Mesenchymal stem cell (in vitro differentiated cells and primary cell): ENCODE measurements at regions not wholly inside any gene's neighbourhood (a gene's known extent, or its start where the extent isn't known, plus 50 kb on each side); places are given as distances from the start of the nearest gene placed in this dataset.
A peak's percentile ranks its signal among the peaks of the same experiment; 100 is the strongest.

Experiments used
- DNase-seq: peaks from one replicate; pipeline ENCODE4 v3.0.0-alpha.2; 2013
- H2AFZ ChIP-seq: one replicate; pipeline ENCODE4 v1.6.1; 2013; ENCODE audit warnings: low read depth, mild to moderate bottlenecking, control low read depth, inconsistent platforms, low read length, moderate library complexity
- H2AK5ac ChIP-seq: 2 replicates; pipeline ENCODE4 v1.6.1; 2013; ENCODE audit warnings: low read length, moderate library complexity, mild to moderate bottlenecking, inconsistent platforms; ENCODE audit not compliant: severe bottlenecking
- H2BK120ac ChIP-seq: one replicate; pipeline ENCODE4 v1.6.1; 2013; ENCODE audit warnings: low read depth, mild to moderate bottlenecking, inconsistent platforms, low read length, moderate library complexity
- H2BK12ac ChIP-seq, 2 experiments: one replicate each; pipeline ENCODE4 v1.6.1; 2013; ENCODE audit warnings: inconsistent platforms in 2 of 2, low read length in 2 of 2, mild to moderate bottlenecking in 2 of 2, moderate library complexity in 2 of 2, control low read depth in 1 of 2
- H2BK15ac ChIP-seq: one replicate; pipeline ENCODE4 v1.6.1; 2013; ENCODE audit warnings: mild to moderate bottlenecking, low read depth, inconsistent platforms; ENCODE audit not compliant: poor library complexity, severe bottlenecking
- H2BK5ac ChIP-seq: 2 replicates; pipeline ENCODE4 v1.6.1; 2013; ENCODE audit warnings: low read depth, mild to moderate bottlenecking, low read length, control low read depth, inconsistent platforms; ENCODE audit not compliant: poor library complexity, severe bottlenecking
- H3K14ac ChIP-seq, 2 experiments: one replicate each; pipeline ENCODE4 v1.6.1; 2013; ENCODE audit warnings: inconsistent platforms in 2 of 2, low read length in 2 of 2, control low read depth in 1 of 2, mild to moderate bottlenecking in 1 of 2, moderate library complexity in 1 of 2
- H3K18ac ChIP-seq, 2 experiments: one replicate each; pipeline ENCODE4 v1.6.1; 2013; ENCODE audit warnings: inconsistent platforms in 2 of 2, low read length in 2 of 2, control low read depth in 1 of 2, low read depth in 1 of 2, mild to moderate bottlenecking in 1 of 2
- H3K23ac ChIP-seq, 2 experiments: one replicate each; pipeline ENCODE4 v1.6.1; 2013; ENCODE audit warnings: inconsistent platforms in 2 of 2, low read length in 2 of 2, mild to moderate bottlenecking in 2 of 2, moderate library complexity in 2 of 2, control low read depth in 1 of 2
- H3K27ac ChIP-seq: 2 replicates; pipeline ENCODE4 v1.5.1; 2013; ENCODE audit warnings: mild to moderate bottlenecking, moderate library complexity, low read length, control low read depth, inconsistent platforms; ENCODE audit not compliant: poor library complexity, severe bottlenecking
- H3K27me3 ChIP-seq, 2 experiments: 2 replicates each; pipeline versions ENCODE4 v1.6.1 to v1.7.0; 2013; ENCODE audit warnings: low read length in 2 of 2, mild to moderate bottlenecking in 2 of 2, moderate library complexity in 2 of 2, control low read depth in 1 of 2, inconsistent platforms in 1 of 2; ENCODE audit not compliant: control insufficient read depth in 1 of 2, insufficient read depth in 1 of 2
- H3K36me3 ChIP-seq, 2 experiments: 2 replicates each; pipeline versions ENCODE4 v1.6.1 to v1.7.0; 2013; ENCODE audit warnings: low read length in 2 of 2, control low read depth in 1 of 2, inconsistent platforms in 1 of 2, low read depth in 1 of 2, mild to moderate bottlenecking in 1 of 2; ENCODE audit not compliant: insufficient read depth in 2 of 2, control insufficient read depth in 1 of 2
- H3K4ac ChIP-seq, 2 experiments: one replicate each; pipeline ENCODE4 v1.6.1; 2013; ENCODE audit warnings: inconsistent platforms in 2 of 2, low read length in 2 of 2, mild to moderate bottlenecking in 2 of 2, moderate library complexity in 2 of 2, control low read depth in 1 of 2, low read depth in 1 of 2
- H3K4me1 ChIP-seq: 2 replicates; pipeline ENCODE4 v1.6.1; 2013; ENCODE audit warnings: low read depth, low read length, control low read depth; ENCODE audit not compliant: control insufficient read depth, insufficient read depth
- H3K4me2 ChIP-seq: 2 replicates; pipeline ENCODE4 v1.6.1; 2013; ENCODE audit warnings: low read length, mild to moderate bottlenecking, inconsistent platforms; ENCODE audit not compliant: poor library complexity, severe bottlenecking
- H3K4me3 ChIP-seq, 2 experiments: 2 replicates each; pipeline versions ENCODE4 v1.5.1 to v1.7.0; 2013; ENCODE audit warnings: low read length in 2 of 2, mild to moderate bottlenecking in 2 of 2, control low read depth in 1 of 2, low read depth in 1 of 2; ENCODE audit not compliant: insufficient read depth in 1 of 2
- H3K79me1 ChIP-seq: replicated peaks from 2 replicates; pipeline ENCODE4 v1.6.1; 2013; ENCODE audit warnings: mild to moderate bottlenecking, control low read depth, low read length, inconsistent platforms; ENCODE audit not compliant: poor library complexity, severe bottlenecking
- H3K9ac ChIP-seq: 2 replicates; pipeline ENCODE4 v1.7.0; 2013; ENCODE audit warnings: mild to moderate bottlenecking, low read length, moderate library complexity
- H3K9me3 ChIP-seq: 2 replicates; pipeline ENCODE4 v1.7.0; 2013; ENCODE audit warnings: mild to moderate bottlenecking, low read length; ENCODE audit not compliant: control insufficient read depth
- H4K8ac ChIP-seq: one replicate; pipeline ENCODE4 v1.6.1; 2013; ENCODE audit warnings: inconsistent platforms, mild to moderate bottlenecking, low read length, moderate library complexity
- H4K91ac ChIP-seq: one replicate; pipeline ENCODE4 v1.6.1; 2013; ENCODE audit warnings: mild to moderate bottlenecking, low read length, inconsistent platforms
- WGBS: methylation state at CpG from one replicate; pipeline ENCODE4 v1.1.7; 2013; ENCODE audit warnings: mixed read lengths; 5-methylcytosine and 5-hydroxymethylcytosine counted together

DNA sequence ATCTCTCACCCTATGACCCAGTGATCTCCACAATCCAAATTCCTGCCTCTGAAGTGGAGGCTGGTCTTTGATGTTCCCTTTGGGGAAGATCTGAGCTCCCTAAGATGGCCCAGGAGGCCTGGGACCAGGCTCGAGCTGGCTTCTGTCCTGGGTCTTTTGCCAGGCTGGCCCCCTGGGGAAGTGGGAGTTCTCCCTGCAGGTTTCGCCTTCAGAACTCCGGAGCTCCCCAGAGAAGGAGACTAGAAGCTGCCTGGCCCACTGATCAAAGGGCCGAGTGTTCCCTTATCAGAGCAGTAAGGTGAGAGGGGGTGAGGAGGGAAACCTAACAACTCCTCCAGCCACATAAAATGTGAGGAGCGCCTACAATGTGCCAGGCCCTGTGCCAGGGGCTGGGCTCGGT is 147.1 kb downstream of the IRF8 start:
- H3K4me2 ChIP-seq, result no peak overlapping the region
- no peaks in the 10 kb centered on the region for H3K9me3 ChIP-seq
- H3K23ac ChIP-seq, result no peak overlapping the region
- no peak overlapping the region for H2AK5ac ChIP-seq
- H3K4me3 ChIP-seq, result no peak overlapping the region
- no peak overlapping the region for H4K91ac ChIP-seq
- peak overlapping the region; percentile 9 to 38 for H3K18ac ChIP-seq
- no peak overlapping the region for H4K8ac ChIP-seq
- H2BK15ac ChIP-seq, result no peak overlapping the region
- H3K14ac ChIP-seq, result no peak overlapping the region
- WGBS, result 40% methylated on average over 6 of the region's 6 CpGs
- no peaks in the 10 kb centered on the region for H3K4me1 ChIP-seq
- H3K9ac ChIP-seq, result no peak overlapping the region
- H3K4ac ChIP-seq, result no peak overlapping the region
- no peaks in the 10 kb centered on the region for H3K79me1 ChIP-seq
- no peaks in the 10 kb centered on the region for H3K36me3 ChIP-seq
- H2BK120ac ChIP-seq, result no peak overlapping the region
- no peak overlapping the region for H2AFZ ChIP-seq
- no peak overlapping the region for H3K27ac ChIP-seq
- peaks cover 33 to 98% of the 10 kb centered on the region in 2 experiments for H3K27me3 ChIP-seq
- no peak for DNase-seq
- no peak overlapping the region for H2BK12ac ChIP-seq
- H2BK5ac ChIP-seq, result no peak overlapping the region

DNA sequence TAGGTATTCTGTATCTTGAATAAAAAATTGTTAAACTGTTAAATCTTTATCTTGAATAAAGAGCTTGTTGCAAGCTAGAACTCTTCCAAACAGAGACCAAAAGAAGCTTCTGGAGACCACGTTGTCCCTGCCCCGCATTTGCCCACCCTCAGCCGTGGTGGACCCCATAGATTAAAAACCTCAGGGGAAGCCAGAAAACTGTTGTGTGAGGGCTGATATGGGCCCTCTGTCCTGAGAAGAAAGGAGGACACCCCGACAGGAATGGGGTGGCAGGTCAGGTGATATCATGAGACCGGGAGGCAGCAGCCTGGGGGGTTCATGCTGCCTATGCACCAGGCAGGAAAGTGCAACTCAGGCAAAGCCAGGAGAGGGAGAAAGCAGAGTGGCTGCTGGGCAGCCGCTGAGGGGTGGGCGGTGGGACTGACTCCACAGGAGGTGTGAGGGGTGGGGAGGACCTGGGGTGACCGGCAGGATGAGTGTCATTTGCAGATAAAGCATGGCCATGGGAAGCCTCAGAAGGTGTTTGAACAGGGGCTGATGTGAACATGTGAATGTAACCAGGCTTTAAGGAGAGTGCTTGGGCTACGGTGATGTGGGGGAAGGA is 147.8 kb downstream of the IRF8 start:
- Histone ChIP-seq H4K91ac (no peak overlapping the region), H2BK5ac (no peak overlapping the region), H3K27ac (no peak overlapping the region), H3K14ac (no peak overlapping the region), H3K4me2 (no peak overlapping the region), H3K4me3 (no peak overlapping the region), H3K79me1 (no peaks in the 10 kb centered on the region), H4K8ac (no peak overlapping the region), H3K9ac (no peak overlapping the region), H3K4me1 (no peaks in the 10 kb centered on the region), H3K27me3 (peaks cover 38 to 98% of the 10 kb centered on the region in 2 experiments), H2AFZ (no peak overlapping the region), H2BK12ac (no peak overlapping the region), H3K9me3 (no peaks in the 10 kb centered on the region), H3K18ac (no peak overlapping the region), H3K23ac (no peak overlapping the region), H3K4ac (no peak overlapping the region), H2AK5ac (no peak overlapping the region), H3K36me3 (no peaks in the 10 kb centered on the region), H2BK15ac (peak overlapping the region; percentile 85), H2BK120ac (no peak overlapping the region)
- 54% methylated on average over 9 of the region's 9 CpGs for WGBS
- DNase-seq, result no peak

DNA sequence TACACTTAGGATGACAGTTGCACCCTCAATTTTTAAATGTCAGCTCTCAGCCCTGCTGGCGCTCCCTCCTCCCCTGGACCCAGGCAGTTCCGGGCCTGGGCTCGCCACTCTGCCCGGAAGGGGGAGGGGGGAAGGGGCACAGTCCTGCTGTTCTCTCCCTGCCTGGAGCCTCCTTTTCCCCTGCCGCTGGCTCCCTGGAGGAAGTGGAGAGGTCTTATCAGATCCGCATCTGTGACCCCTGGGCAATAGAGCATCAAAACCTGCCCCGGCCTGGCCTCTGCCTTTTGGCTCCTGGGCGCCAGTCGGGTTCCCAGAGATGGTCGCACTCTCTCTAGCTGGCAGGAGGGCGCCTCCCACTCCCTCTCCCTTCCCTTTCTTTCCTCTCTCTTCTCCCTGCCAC is 149.3 kb downstream of the IRF8 start:
- no peak overlapping the region for H2BK12ac ChIP-seq
- H2AK5ac ChIP-seq, result no peak overlapping the region
- no peak overlapping the region for H3K23ac ChIP-seq
- no peak overlapping the region for H3K4me2 ChIP-seq
- H3K9me3 ChIP-seq, result no peaks in the 10 kb centered on the region
- H3K27ac ChIP-seq, result no peak overlapping the region
- WGBS, result 21% methylated on average over 7 of the region's 11 CpGs
- H4K8ac ChIP-seq, result peak overlapping the region; percentile 45
- no peak overlapping the region for H2BK15ac ChIP-seq
- DNase-seq, result no peak
- no peak overlapping the region for H3K18ac ChIP-seq
- H4K91ac ChIP-seq, result peak overlapping the region; percentile 40
- no peak overlapping the region for H2BK5ac ChIP-seq
- no peak overlapping the region for H3K9ac ChIP-seq
- H3K4ac ChIP-seq, result no peak overlapping the region
- no peaks in the 10 kb centered on the region for H3K36me3 ChIP-seq
- no peak overlapping the region for H2AFZ ChIP-seq
- H3K4me3 ChIP-seq, result no peak overlapping the region
- H3K27me3 ChIP-seq, result peaks cover 40 to 94% of the 10 kb centered on the region in 2 experiments
- H3K14ac ChIP-seq, result no peak overlapping the region
- H3K4me1 ChIP-seq, result no peaks in the 10 kb centered on the region
- H2BK120ac ChIP-seq, result no peak overlapping the region
- no peaks in the 10 kb centered on the region for H3K79me1 ChIP-seq

DNA sequence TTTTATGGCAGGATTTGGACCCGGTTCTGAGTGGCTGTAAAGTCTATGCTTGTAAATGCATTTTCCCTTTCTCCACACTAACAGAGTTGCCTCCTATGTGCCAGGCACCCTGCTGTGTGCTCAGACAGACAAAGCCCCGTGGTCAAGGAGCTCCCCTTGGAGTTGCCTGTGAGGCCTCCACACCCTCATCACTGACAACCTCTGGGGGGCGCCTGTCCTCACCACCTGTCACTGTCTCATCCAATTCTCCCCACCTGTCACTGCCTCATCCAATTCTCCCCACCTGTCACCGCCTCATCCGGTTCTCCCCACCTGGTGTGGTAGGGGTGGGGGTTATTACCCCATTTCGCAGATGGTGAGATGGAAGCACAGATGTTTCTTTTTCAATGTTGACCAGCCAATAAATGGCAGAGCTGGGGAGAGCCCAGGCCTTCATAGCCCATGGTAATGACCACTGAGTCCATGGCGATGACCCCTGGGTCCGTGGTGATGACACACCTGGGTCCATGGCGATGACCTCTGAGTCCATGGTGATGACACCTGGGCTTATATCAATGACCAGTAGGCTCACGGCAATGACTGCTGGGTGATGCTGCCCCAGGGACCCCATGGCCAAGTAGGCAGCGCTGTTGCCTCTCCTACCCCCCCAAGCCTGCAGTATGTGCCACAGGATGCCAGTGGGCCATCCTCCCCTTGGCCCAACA is 150.1 kb downstream of the IRF8 start:
- Histone ChIP-seq H3K4me1 (no peaks in the 10 kb centered on the region), H3K23ac (no peak overlapping the region), H3K79me1 (no peaks in the 10 kb centered on the region), H3K27ac (no peak overlapping the region), H2BK120ac (no peak overlapping the region), H3K4me3 (no peak overlapping the region), H2BK15ac (no peak overlapping the region), H2AK5ac (no peak overlapping the region), H3K4me2 (no peak overlapping the region), H3K4ac (no peak overlapping the region), H4K8ac (no peak overlapping the region), H3K14ac (no peak overlapping the region), H3K18ac (no peak overlapping the region), H2BK12ac (no peak overlapping the region), H3K36me3 (no peaks in the 10 kb centered on the region), H3K27me3 (peaks cover 40 to 89% of the 10 kb centered on the region in 2 experiments), H3K9me3 (no peaks in the 10 kb centered on the region), H4K91ac (no peak overlapping the region), H3K9ac (no peak overlapping the region), H2AFZ (no peak overlapping the region), H2BK5ac (no peak overlapping the region)
- 84% methylated on average over 10 of the region's 11 CpGs for WGBS
- no peak for DNase-seq
